T-helper 22 cell (primary cell): ENCODE measurements at regions not wholly inside any gene's neighbourhood (a gene's known extent, or its start where the extent isn't known, plus 50 kb on each side); places are given as distances from the start of the nearest gene placed in this dataset.
"Not testable (repeated sequence)": the region's sequence is repeated elsewhere in the genome, so short reads cannot be mapped to it uniquely, and the experiment has no call there.

Source experiments
- DNase-seq: peaks from one replicate; pipeline ENCODE4 v3.0.0-alpha.2; 2020; ENCODE audit warnings: low read depth

DNA sequence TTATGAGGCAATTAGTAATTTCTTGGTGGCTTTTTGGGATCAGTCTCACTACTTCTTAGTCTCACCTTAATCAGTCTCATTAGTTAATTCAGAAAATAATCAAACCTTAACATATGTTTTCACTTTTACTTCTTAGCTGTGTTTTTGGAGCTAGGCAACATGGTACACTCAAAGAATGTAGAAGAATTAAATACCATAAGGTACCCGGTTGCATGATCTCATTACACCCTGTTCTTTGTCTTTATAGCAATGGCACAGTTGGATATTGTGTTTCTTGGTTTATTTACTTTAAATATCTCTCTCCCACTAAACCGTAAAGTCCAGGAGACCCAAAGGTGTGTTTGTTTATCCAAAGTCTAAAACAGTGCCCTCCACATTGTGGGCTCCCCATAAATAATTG lies 132.3 kb downstream of the TNFSF18 start:
- DNase-seq: no peak

DNA sequence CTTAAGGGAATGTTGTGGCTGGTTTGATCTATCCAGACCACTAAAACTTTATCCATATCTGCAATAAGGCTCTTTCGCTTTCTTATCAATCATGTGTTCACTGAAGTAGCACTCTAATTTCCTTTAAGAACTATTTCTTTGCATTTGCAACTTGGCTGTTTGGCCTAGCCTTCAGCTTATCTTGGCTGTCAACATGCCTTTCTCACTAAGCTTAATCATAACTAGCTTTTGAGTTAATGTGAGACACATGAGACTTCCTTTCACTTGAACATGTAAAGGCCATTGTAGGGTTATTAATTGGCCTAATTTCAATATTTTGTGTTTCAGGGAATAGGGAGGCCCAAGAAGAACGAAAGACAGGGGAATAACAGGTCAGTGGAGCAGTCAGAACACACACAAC lies 124.7 kb downstream of the TNFSF18 start:
- no peak for DNase-seq

DNA sequence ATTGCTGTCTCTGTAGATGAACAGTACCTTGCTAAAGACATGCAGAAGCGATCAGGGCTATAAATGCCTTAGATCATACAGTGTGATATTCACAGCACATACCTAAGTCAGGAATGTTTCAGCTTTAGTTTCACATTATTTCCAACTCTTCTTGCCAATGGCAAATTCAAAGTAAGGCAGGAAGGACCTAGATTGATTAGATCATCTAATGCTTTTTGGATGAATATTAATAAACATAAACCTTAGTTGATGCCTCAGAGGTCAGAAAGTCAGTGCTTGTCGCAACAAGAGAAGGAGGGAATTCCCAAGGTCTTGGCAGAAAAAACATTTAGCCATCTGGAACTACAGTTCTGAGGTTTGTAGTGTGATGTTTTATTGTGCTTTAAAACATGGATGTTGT lies 122.3 kb downstream of the TNFSF18 start:
- no peak for DNase-seq

DNA sequence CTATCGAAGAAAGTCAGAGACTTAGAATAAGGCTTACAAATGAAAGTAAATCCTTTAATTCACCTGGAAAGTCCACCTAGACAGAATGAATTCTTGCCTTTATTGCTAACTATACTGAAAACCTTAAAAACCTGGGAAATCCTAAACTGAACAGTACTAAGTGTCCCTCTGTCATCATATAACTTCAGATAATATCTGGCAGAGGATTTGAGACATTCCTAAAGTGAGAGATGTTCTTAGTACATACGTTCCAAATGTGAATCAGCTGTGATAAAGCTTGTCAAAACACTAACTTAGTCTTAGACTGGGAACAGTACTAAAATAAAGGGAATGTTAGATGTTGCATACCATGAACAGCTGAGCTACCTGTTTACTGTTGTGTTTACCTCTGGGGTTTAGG lies 121.7 kb downstream of the TNFSF18 start:
- no peak for DNase-seq

DNA sequence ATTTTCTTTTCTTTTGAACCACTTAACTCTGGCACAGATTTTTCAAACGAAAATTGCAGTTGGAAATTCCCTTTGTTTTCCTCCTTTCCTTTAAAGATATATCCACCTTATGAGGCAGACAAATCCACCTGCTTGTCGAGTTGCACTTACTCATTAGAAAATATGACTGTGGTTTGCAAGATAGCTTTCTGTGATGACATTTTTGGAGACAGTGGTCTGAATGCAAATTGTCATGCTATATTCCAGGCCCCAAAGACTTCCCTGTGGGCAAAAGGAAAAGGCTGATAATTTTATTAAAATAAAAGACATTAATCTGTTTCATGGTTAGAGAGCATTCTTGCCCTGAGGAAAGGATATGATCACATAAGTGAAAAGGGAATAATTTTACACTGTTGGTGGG lies 120.6 kb downstream of the TNFSF18 start:
- DNase-seq: no peak

DNA sequence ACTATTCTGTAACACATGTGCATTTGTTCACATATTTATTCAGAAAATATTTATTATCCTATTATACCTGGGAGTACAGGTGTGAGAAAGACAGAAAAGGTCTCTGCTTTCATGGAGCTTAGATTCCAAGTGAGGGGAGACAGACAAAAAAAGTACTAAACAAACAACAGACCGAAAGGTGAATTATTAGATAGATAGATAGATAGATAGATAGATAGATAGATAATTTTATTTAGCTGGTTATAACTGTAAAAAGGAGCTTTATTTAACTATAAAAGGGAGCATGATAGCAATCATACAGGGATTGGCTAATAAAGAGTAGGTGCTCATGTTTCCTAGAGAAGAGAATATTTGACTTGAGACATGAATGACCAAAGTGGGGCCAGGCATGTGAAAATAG lies 119.4 kb downstream of the TNFSF18 start:
- DNase-seq: no peak

DNA sequence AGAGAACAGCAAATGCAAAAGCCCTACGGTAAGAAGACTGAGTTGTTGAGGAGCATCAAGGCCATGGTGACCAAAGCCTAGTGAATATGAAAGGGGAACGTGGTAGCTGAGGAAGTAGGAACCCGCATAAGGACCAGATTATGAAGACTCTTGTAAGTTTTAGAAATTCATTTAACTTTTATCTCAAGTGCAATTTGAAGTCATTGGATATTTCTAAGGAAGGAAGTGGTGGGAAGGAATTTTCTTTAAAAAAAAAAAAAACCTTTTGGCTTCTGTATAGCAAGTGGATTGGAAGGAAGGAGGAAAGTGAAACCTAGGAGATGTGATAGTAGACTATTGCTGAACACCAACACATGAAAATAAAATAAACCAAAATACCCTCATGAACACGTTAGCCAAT lies 119.0 kb downstream of the TNFSF18 start:
- DNase-seq: no peak

DNA sequence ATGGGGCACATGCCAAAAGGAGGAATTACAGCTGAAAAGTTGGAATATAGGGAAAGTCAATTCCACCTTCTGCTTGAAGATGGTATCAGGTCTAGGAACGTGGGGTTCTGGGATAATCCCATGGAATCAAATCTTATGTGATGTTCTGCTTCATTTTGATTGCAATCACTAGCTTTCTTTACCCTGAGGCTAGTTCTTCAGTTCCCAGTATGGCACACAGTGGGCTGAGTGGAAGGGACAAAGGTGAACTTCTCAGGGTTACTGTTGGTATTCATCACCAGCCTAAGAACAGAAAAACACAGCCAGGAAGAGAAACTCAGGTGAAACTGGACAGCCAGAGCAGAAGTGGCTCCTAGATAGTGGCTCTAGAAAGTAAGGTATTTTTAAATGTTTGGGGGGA lies 117.8 kb downstream of the TNFSF18 start:
- no peak for DNase-seq

DNA sequence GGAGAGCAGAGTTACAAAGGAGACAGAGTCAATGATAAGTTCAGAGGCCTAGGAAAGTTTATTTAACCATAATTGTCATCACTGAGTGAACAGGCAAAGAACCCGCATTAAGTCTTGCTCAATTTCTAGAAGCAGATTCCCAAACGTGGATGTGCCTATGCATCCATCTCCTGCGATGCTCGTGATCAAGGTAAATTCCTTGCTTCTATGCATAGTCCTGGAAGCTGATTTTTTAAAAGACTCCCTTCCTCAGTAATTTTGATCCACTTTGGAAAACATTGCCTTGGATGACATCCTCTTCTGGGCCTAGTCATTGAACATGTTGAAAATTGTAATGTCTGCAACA lies 116.4 kb downstream of the TNFSF18 start:
- no peak for DNase-seq

DNA sequence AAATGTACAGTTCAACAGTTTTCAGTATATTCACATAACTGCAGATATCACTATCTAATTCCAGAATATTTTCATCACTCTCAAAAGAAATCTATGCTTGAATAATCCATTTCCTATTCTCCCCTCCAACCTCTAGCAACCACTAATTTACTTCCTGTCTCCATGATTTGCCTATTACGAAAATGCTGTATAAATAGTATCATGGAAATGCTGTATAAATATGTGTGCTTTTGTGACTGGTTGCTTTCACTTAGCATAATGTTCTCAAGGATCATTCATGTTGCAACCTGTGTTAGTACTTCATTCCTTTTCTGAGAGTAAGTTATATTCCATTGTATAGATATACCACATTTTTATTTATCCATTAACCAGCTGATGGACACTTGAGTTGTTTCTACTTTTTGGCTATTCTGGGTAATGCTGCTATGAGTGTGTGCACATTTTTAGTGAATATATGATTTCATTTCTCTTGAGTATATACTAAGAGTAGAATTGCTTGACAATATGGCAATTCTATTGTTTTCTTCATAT lies 115.6 kb downstream of the TNFSF18 start:
- DNase-seq: no peak

DNA sequence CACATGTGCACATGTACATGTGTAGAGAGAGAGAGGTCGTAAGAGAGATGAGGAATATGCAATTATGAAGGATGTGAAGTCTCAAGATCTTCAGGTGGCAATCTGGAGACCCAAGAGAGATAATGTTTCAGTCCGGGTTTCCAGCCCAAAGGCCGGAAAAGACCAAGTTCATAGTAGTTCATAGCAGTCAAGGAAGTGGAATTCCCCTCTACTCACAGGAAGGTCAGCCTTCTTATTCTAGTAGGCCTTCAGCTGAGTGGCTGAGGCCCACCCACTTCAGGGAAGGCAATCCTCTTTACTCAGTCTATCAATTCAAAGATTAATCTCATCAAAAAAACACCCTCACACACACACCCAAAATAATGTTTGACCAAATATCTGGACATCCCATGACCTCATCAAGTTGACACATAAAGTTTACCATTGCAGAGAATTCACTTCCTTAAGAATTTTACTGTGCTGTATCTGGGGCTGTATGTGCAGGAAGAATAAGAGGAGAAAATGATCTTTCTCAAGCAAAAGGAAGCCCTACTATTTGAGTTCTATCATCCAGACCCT lies 114.6 kb downstream of the TNFSF18 start:
- no peak for DNase-seq

DNA sequence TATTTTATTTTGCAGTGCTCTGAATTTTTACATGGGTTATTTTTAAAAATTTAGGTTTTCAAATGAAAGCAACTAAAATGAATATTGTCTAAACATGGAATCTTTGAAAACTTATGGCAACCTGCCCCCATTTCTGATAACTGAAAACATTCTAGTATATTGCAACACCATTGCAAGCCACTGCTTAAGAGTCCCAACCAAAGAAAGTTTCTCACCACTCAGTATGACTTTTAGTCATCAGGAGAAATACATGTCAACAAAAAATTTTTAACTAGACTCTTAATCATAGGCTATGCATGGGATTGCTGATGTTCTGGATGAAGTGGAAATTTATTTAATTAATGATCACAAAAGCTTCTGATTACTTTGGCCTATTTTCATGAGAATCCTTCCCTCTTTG lies 112.1 kb downstream of the TNFSF18 start:
- no peak for DNase-seq

DNA sequence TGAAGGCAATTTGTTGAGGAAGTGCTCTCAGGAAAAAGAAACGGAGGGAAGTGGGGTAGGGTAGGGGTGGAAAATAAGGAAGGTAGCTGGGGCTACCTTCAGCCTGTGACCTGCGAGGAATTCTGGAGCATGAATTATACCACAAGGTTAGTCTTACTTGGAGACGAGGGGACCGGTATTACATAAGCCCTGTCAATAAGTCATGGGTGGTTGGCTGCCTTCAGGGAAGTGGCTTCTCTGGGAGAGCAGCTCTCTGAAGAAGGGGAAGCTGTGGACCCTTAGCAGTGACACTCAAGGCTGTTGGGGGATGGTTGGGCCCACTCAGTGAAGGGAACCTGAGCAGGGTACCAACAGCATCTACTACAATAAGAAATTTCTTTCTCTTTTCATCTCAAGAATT lies 111.3 kb downstream of the TNFSF18 start:
- DNase-seq: no peak

DNA sequence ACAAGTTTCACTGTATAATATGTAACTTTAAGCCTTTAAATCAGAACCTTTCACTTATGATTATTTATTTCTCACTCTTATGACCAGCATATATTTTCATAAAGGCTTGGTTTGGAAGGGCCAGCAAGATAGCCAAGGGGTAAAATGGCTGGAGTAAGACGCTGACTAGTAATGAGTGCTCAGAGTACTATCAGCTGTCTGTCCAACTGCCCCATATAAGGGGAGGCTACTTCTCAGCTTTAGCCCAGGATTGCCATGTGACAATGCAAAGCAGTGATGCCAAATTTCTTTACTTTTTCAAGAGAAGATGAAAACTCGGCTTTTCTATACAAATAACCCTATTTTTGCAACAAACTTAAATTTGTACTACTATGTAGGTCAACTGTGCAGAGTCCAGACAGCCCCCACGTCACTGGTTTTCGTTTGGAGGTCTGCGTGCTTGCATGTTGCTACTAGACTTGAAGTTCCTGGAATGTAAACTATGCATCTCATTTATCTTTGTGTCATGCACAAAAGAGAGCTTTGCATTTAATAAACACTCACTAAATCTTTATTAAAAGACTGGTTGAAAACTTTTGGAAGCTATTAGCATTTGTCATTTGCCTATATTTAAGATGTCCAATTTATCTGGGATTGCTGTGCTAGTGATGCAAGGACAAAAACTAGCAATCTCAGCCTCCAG lies 110.4 kb downstream of the TNFSF18 start:
- DNase-seq: no peak

DNA sequence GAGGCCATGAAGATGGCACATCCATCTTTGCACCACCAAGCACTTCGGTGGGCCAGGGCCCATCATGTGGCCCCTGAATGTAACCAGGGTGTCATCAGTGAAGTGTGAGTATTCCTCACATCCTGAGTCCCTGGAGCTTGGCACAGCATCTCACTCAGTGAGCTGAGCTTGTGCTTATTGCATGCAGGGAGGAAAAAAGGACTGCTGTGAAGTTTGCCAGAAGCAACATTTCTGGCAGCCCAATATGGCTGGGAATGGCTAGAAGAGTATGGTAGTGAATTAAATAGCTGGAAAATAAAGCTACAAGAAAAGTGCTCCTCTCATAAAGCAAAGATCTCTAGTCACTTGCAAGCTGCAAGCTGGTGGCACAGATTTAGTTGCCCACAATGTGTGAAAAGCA lies 109.3 kb downstream of the TNFSF18 start:
- no peak for DNase-seq

DNA sequence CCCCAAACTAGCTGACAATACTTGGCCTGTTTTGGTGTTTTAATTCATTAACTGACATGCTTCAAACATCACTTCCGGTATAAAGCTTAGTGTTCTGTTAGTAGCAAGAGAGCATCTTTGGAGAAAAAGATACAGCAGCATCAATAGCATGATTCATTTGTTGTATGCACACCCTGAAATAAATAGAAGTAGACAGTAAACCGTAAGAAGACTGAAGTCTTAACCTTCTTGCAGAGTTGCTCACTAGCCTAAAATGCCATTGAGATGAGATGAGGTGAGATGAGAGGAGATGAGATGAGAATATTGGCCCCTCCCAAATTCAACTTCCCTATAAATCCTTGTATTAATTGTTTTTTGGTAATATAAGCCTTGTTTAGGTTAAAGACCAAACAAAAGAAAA lies 108.8 kb downstream of the TNFSF18 start:
- DNase-seq: no peak

DNA sequence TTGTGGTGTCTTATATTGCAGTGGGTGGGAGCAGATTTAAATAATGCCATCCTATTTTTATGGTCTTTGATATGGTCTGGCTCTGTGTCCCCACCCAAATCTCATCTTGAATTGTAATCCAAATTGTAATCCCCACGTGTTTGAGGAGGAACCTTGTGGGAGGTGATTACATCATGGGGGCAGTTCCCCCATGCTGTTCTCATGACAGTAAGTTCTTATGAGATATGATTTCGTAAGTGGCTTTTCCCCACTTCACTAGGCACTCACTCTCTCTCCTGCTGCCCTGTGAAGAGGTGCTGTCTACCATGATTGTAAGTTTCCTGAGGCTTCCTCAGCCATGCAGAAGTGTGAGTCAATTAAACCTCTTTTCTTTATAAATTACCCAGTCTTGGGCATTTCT lies 107.6 kb downstream of the TNFSF18 start:
- not testable (repeated sequence) for DNase-seq

DNA sequence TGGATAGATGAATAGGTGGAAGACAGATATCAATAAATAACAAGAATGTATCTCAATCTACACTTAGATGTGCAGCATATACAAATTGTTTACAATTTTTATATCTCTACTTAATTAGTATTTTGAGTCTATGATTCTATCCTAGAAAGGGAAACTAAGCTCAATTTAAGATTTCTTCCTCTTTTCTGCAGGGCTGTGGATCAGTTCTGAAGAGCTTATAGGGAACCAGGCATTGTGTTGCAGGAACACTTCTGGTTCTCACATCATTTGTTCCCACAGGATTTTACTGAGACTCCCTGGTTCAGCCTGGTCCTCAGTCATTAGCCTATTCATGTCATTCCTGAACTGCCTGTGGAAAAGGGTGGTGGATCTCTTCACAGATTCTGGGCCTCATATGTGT lies 105.8 kb downstream of the TNFSF18 start:
- no peak for DNase-seq

DNA sequence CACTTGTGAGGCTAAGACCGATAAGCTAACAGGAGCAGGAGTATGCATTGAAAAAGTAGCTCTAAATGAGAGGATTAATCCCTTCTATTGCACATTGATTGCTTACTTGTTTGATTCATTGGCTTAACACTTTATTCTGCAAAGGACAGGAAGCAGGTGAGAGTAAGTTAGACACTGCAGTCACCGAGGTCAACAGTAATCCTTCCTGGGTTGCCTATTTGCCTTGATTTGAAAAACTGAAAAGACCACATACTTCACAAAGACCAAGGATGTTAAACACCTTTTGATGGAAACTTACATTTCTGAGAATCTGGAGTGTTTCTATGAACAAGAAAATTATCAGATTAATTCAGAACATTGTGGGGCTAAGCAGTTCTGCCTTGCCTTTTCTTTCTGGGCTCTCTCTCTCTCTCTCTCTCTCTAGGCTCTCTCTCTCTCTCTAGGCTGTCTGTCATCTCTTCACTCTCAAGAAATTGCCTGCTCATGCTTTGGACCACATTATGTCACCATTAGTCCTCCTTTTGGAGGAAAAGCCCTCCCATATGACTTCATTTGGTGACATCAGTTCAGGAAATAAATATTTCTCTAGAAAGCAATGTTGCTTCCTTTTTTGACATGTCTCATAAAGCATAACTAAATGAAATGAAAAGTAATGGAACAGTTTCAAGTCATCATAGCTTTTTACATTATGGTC lies 103.8 kb downstream of the TNFSF18 start:
- no peak for DNase-seq

DNA sequence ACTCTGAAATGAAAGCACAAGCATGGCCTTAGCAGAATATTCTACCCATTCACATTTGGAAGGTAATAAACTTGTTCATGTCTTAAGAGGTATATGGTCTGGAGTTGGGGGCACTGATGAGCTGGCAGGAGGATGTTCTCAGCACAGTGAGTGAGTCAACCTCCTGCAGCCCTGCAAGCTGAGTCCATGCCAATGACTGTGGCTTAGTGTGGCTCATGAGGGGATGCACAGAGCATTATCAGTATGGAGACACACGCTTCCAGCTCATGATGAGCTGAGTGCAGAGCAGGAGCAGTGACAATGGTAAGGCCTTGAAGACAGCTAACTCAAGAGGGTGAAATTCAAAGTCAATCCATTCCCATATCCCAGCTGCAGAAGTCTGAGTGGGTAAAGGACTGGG lies 102.3 kb downstream of the TNFSF18 start:
- DNase-seq: no peak

DNA sequence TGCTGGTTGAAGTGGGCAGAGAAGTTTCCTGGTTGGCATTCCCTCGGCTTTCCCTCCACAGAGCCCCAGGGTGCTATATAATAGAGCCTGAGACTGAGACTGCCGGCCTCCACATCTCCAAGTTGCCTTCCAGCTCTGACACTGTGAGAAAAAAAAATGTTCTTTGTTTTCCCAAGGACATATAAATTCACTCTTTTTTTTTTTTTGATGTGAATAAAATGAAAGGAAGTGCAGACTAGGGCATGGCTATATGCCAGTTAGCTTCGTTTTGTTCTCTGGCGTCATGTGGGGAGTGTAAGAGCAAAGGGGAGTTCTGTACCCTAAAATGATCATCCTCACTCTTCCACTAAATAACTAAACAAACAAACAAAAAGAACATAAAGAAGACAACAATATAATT lies 101.6 kb downstream of the TNFSF18 start:
- no peak for DNase-seq

DNA sequence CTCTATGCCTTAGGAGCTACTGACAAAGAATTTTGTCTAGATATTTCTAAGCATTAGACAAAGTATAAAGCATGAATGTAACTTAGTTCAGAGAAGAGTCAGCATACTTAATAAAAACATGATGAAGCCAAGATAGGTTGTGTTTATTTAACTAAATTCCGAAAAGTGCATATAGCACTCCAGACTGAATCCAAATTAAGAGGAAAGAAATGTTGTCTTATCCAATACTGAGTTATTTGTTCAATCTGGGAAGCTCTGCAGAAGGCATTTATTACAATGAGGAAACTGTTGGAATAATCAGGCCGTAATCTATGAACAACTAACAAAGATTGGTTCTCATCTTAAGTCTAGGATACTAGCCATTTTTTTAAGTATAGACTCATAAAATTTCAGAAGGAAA lies 100.2 kb downstream of the TNFSF18 start:
- no peak for DNase-seq

DNA sequence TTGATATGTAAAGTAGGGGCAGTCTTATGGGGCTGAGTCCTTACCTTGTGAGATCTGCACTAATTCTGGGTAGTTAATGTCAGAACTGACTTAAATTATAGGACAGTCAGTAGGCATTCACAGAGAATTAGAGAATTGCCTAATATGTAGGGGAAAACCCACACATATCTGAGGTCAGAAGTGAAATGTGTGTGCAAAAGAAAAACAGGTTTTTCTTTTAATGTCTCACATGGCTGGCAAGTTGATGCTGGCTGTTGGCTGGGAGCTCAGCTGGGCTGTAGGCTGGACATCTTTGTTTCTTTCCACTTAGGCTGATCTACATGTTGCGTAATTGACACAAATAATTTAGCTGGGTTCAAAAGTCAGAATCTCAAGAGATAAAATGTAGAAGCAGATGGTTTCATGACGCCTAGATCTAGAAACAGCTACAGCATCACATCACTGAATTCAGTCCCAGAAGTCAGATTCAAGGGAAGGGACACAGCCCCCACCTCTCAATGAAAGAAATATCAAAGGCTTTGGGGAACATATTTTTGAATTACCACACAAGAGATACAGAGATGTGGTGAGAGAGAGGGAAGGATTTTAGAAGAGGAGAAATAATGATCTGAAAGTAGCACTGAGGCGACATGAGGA lies 98.9 kb downstream of the TNFSF18 start:
- DNase-seq: no peak
